Heart right ventricle (tissue), 16 donors: ENCODE measurements at regions not wholly inside any gene's neighbourhood (a gene's known extent, or its start where the extent isn't known, plus 50 kb on each side); places are given as distances from the start of the nearest gene placed in this dataset.

ENCODE experiments used
- ATAC-seq, 8 donors: fragments of 200-7000 bp; cut with Tn5 transposase; one replicate each; pipeline ENCODE4 v1.9.1; 2020; ENCODE audit warnings: mild to moderate bottlenecking in 8 of 8, moderate library complexity in 8 of 8, moderate number of reproducible peaks in 1 of 8
- DNase-seq, 2 donors: peaks; one replicate each; pipeline ENCODE4 v3.0.0-alpha.2; 2020
- H3K27ac ChIP-seq, 10 donors: fragments of 200-600 bp; sonication (generic) in 2 of 10; one replicate each; pipeline versions ENCODE4 v1.5.0 to v1.8.0; 2020 to 2022; ENCODE audit warnings: mild to moderate bottlenecking in 3 of 10
- H3K27me3 ChIP-seq, 7 donors: fragments of 200-600 bp; one replicate each; pipeline ENCODE4 v1.8.0; 2021 to 2022; ENCODE audit warnings: mild to moderate bottlenecking in 2 of 7
- H3K36me3 ChIP-seq, 9 donors: fragments of 200-600 bp; sonication (generic) in 1 of 9; one replicate each; pipeline versions ENCODE4 v1.5.0 to v1.8.0; 2020 to 2022; ENCODE audit warnings: mild to moderate bottlenecking in 2 of 9
- H3K4me1 ChIP-seq, 9 donors: fragments of 200-600 bp; sonication (generic) in 1 of 9; one replicate each; pipeline versions ENCODE4 v1.5.0 to v1.8.0; 2020 to 2022; ENCODE audit warnings: mild to moderate bottlenecking in 4 of 9
- H3K4me3 ChIP-seq, 10 donors: fragments of 200-600 bp; sonication (generic) in 2 of 10; one replicate each; pipeline versions ENCODE4 v1.5.0 to v1.8.0; 2020 to 2022; ENCODE audit warnings: mild to moderate bottlenecking in 7 of 10, moderate library complexity in 2 of 10
- H3K9me3 ChIP-seq, 11 donors: fragments of 200-600 bp in 10 of 11; sonication (generic) in 2 of 11; one replicate each; pipeline versions ENCODE4 v1.5.0 to v1.8.0; 2013 to 2022; ENCODE audit warnings: mild to moderate bottlenecking in 2 of 11, control low read depth in 1 of 11, moderate library complexity in 1 of 11
- WGBS, 2 donors: extraction: QIAGEN DNeasy Blood & Tissue Kit; methylation state at CpG; one replicate each; pipeline ENCODE4 v1.1.7; 2013; ENCODE audit warnings: inconsistent platforms in 1 of 2; 5-methylcytosine and 5-hydroxymethylcytosine counted together
- intact Hi-C, 10 donors: fragments of 100-400 bp; cut with DNase I; formaldehyde crosslinking; loops; one replicate each; pipeline versions ENCODE4 v1.11.1 to v1.14.2; 2022
- TF ChIP-seq, protein P1 (sequence below), 9 donors: fragments of 200-600 bp; sonication (generic) in 2 of 9; IDR thresholded peaks; one replicate each; pipeline versions ENCODE4 v1.5.0 to v1.8.0; 2021 to 2022; ENCODE audit warnings: antibody characterized with exemption in 9 of 9, mild to moderate bottlenecking in 5 of 9, moderate library complexity in 1 of 9
- donor health status: Arrhythmogenic right ventricular cardiomyopathy.
- donor health status: ischemic (EF 13 %, LVEDD 7.1; RV severe dilation, severe dysfunction).
- donor health status: healthy with polysubstance abuse.
- donor health status: DM: no; HTN: yes; CAD: no.
- donor health status: DM: no; HTN: no; CAD: no.
- donor health status: ischemic (EF 25% LVEDD 6.9; RV normal size, moderate dysfunction).
- donor health status: ischemic (EF 25% LVEDD 5.7; RV mildly dilated, moderate dysfunction).
- donor health status: healthy.
- donor health status: DM: yes; HTN: yes; CAD: no.
- donor health status: Ischemic cardiomyopathy.
- donor health status: ischemic (EF 35%, LVEDD 5.7; RV mildly dilated, moderate dysfunction).
- donor health status: nonischemic (EF 11% LVEDD 7.7; RV severe dilation, severe dysfunction).
- donor health status: DM: yes; HTN: yes; CAD: no.
- donor health status: PGD.
- donor health status: ischemic (EF 29% LVEDD 5.4; RV normal size, mild dysfunction).
- donor health status: nonischemic (EF 23%, LVEDD 6.1; RV moderate dilation, normal function).

GRCh38 chr7:127448566-127448965 lies 56.1 kb upstream of the ZNF800 start:
- ATAC-seq: no peak
- Histone ChIP-seq H3K9me3 (peaks cover 0 to 31% (median 15%) of the 10 kb centered on the region in 11 donors), H3K27me3 (peaks cover 0 to 30% (median 5%) of the 10 kb centered on the region in 7 donors), H3K36me3 (no peaks in the 10 kb centered on the region), H3K27ac (no peak overlapping the region), H3K4me1 (no peaks in the 10 kb centered on the region), H3K4me3 (no peak overlapping the region)
- DNase-seq: no peak
- intact Hi-C loops: no loop called here
- TF ChIP-seq, protein P1, sequence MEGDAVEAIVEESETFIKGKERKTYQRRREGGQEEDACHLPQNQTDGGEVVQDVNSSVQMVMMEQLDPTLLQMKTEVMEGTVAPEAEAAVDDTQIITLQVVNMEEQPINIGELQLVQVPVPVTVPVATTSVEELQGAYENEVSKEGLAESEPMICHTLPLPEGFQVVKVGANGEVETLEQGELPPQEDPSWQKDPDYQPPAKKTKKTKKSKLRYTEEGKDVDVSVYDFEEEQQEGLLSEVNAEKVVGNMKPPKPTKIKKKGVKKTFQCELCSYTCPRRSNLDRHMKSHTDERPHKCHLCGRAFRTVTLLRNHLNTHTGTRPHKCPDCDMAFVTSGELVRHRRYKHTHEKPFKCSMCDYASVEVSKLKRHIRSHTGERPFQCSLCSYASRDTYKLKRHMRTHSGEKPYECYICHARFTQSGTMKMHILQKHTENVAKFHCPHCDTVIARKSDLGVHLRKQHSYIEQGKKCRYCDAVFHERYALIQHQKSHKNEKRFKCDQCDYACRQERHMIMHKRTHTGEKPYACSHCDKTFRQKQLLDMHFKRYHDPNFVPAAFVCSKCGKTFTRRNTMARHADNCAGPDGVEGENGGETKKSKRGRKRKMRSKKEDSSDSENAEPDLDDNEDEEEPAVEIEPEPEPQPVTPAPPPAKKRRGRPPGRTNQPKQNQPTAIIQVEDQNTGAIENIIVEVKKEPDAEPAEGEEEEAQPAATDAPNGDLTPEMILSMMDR (IDR thresholded peaks at IDR 0.05): no peak
- 51 to 55% methylated on average over 3 of the region's 3 CpGs for WGBS, 2 donors

- TF ChIP-seq, protein P1 (IDR thresholded peaks at IDR 0.05): peak in 7 of 9 donors; percentile 17 to 60 (median 30)
- 0 to 2% methylated on average over 1 of the region's 1 CpG for WGBS, 2 donors
- intact Hi-C loops: no loop called here
Observed at GRCh38 chr7:127447326-127447945, 54.9 kb upstream of the ZNF800 start.

GRCh38 chr7:127446842-127447241 lies 54.3 kb upstream of the ZNF800 start:
- Histone ChIP-seq H3K4me3 (no peak overlapping the region), H3K4me1 (no peaks in the 10 kb centered on the region), H3K36me3 (no peaks in the 10 kb centered on the region), H3K27me3 (peaks cover 0 to 30% (median 5%) of the 10 kb centered on the region in 7 donors), H3K9me3 (peaks cover 0 to 31% (median 15%) of the 10 kb centered on the region in 11 donors), H3K27ac (no peak overlapping the region)
- no peak for DNase-seq
- intact Hi-C loops: no loop called here
- WGBS, 2 donors: 82 to 88% methylated on average over 2 of the region's 2 CpGs
- TF ChIP-seq, protein P1 (IDR thresholded peaks at IDR 0.05): no peak
- ATAC-seq: no peak

More at GRCh38 chr7:127447326-127447945, 54.9 kb upstream of the ZNF800 start:
- Histone ChIP-seq H3K27ac (no peak overlapping the region), H3K27me3 (peaks cover 0 to 30% (median 5%) of the 10 kb centered on the region in 7 donors), H3K4me1 (no peaks in the 10 kb centered on the region), H3K36me3 (no peaks in the 10 kb centered on the region), H3K4me3 (no peak overlapping the region), H3K9me3 (peaks cover 0 to 31% (median 15%) of the 10 kb centered on the region in 11 donors)
- DNase-seq: no peak
- peak in 1 of 8 donors; percentile 48 for ATAC-seq
